GM12872 (cell line): ENCODE measurements at regions not wholly inside any gene's neighbourhood (a gene's known extent, or its start where the extent isn't known, plus 50 kb on each side); places are given as distances from the start of the nearest gene placed in this dataset.

Experiments used
- CTCF ChIP-seq: IDR thresholded peaks from 3 replicates; pipeline ENCODE4 v1.5.1; 2011; ENCODE audit warnings: low read depth, mild to moderate bottlenecking, low read length, moderate library complexity; ENCODE audit not compliant: insufficient read depth

- no peak for TF ChIP-seq CTCF
Measured at GRCh38 chr1:60584371-60584770, 498.0 kb upstream of the NFIA start.

GRCh38 chr1:60583696-60584095 is 498.7 kb upstream of the NFIA start:
- TF ChIP-seq CTCF, result no peak

- no peak for TF ChIP-seq CTCF
Measured at GRCh38 chr1:60581455-60582220, 500.7 kb upstream of the NFIA start.

- TF ChIP-seq CTCF, result no peak
Measured at GRCh38 chr1:60577029-60577428, 503.5 kb upstream of the C1orf87 start.

GRCh38 chr1:60575326-60575977 is 501.9 kb upstream of the C1orf87 start:
- TF ChIP-seq CTCF, result no peak

- TF ChIP-seq CTCF, result no peak
Measured at GRCh38 chr1:60573726-60574409, 500.3 kb upstream of the C1orf87 start.

- no peak for TF ChIP-seq CTCF
Measured at GRCh38 chr1:60573121-60573520, 499.6 kb upstream of the C1orf87 start.
